Thoracic aorta (tissue), 2 donors: ENCODE measurements at regions not wholly inside any gene's neighbourhood (a gene's known extent, or its start where the extent isn't known, plus 50 kb on each side); places are given as distances from the start of the nearest gene placed in this dataset.

Source experiments
- ATAC-seq: fragments of 150-250 bp; one replicate; pipeline ENCODE4 v1.8.0; 2017; ENCODE audit warnings: low read depth; ENCODE audit not compliant: insufficient number of reproducible peaks, low FRiP score
- DNase-seq: peaks from one replicate; pipeline ENCODE4 v3.0.0-alpha.2; 2020; ENCODE audit warnings: low spot score
- H3K27ac ChIP-seq, 2 donors: fragments of 200-600 bp; sonication (generic); 1 replicate in 1 of 2; 2 replicates in 1 of 2; pipeline ENCODE4 v1.5.1; 2016; ENCODE audit warnings: mild to moderate bottlenecking in 2 of 2, moderate library complexity in 2 of 2
- H3K27me3 ChIP-seq: fragments of 200-600 bp; sonication (generic); replicated peaks from 2 replicates; pipeline ENCODE4 v1.6.0; 2016; ENCODE audit warnings: mild to moderate bottlenecking; ENCODE audit not compliant: insufficient read depth
- H3K36me3 ChIP-seq: fragments of 200-600 bp; sonication (generic); one replicate; pipeline ENCODE4 v1.5.1; 2016
- H3K4me1 ChIP-seq, 2 donors: fragments of 200-600 bp; sonication (generic); 1 replicate in 1 of 2; 2 replicates in 1 of 2; pipeline versions ENCODE4 v1.5.1 to v1.6.0; 2016; ENCODE audit warnings: low read depth in 2 of 2, mild to moderate bottlenecking in 1 of 2; ENCODE audit not compliant: control insufficient read depth in 1 of 2
- H3K4me3 ChIP-seq: fragments of 200-600 bp; sonication (generic); 2 replicates; pipeline ENCODE4 v1.5.1; 2016; ENCODE audit warnings: mild to moderate bottlenecking
- H3K9me3 ChIP-seq: fragments of 200-600 bp; sonication (generic); 2 replicates; pipeline ENCODE4 v1.5.1; 2016
- CTCF ChIP-seq: fragments of 200-600 bp; sonication (generic); IDR thresholded peaks from one replicate; pipeline ENCODE4 v1.5.1; 2019; ENCODE audit warnings: antibody characterized with exemption

GRCh38 chr5:124859027-124859426, 112.6 kb upstream of the ZNF608 start:
- H3K36me3 ChIP-seq = no peaks in the 10 kb centered on the region
- no peaks in the 10 kb centered on the region for H3K27me3 ChIP-seq
- no peak for TF ChIP-seq CTCF
- no peak for ATAC-seq
- no peaks in the 10 kb centered on the region for H3K4me1 ChIP-seq
- H3K27ac ChIP-seq = no peak overlapping the region
- H3K4me3 ChIP-seq = no peak overlapping the region
- H3K9me3 ChIP-seq = no peaks in the 10 kb centered on the region
- DNase-seq = no peak

GRCh38 chr5:124859556-124860290, 113.3 kb upstream of the ZNF608 start:
- DNase-seq (no peak), ATAC-seq (no peak)
- Histone ChIP-seq H3K9me3 (no peaks in the 10 kb centered on the region), H3K36me3 (no peaks in the 10 kb centered on the region), H3K27me3 (no peaks in the 10 kb centered on the region), H3K27ac (no peak overlapping the region), H3K4me1 (no peaks in the 10 kb centered on the region), H3K4me3 (no peak overlapping the region)
- no peak for TF ChIP-seq CTCF

DNA sequence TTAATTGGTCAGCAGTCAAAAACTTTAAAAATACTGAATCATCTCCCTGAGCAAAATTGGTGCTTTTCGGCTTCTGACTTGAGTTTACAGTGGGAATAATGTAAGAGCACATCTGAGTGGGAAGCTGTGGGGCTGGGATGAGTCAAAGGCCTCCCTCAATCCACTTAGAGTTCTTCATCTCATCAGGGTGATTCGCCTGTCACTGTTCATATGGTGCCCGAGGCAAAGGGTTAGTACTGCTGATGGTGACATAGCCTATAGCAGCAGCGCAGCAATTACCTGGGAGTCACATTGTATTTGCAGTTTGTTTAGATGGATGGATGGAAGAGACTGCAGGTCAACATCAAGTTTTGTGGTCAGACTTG, 113.8 kb upstream of the ZNF608 start:
- Histone ChIP-seq H3K9me3 (no peaks in the 10 kb centered on the region), H3K27me3 (no peaks in the 10 kb centered on the region), H3K4me3 (no peak overlapping the region), H3K27ac (no peak overlapping the region), H3K36me3 (no peaks in the 10 kb centered on the region), H3K4me1 (no peaks in the 10 kb centered on the region)
- TF ChIP-seq CTCF = no peak
- no peak for ATAC-seq
- DNase-seq = no peak

- Histone ChIP-seq H3K27ac (no peak overlapping the region), H3K9me3 (no peaks in the 10 kb centered on the region), H3K4me1 (peaks cover 24 to 35% of the 10 kb centered on the region in 2 donors), H3K36me3 (no peaks in the 10 kb centered on the region), H3K27me3 (no peaks in the 10 kb centered on the region), H3K4me3 (no peak overlapping the region)
- TF ChIP-seq CTCF = no peak
- DNase-seq (no peak), ATAC-seq (no peak)
Measured at GRCh38 chr5:124865066-124865465, 118.6 kb upstream of the ZNF608 start.

DNA sequence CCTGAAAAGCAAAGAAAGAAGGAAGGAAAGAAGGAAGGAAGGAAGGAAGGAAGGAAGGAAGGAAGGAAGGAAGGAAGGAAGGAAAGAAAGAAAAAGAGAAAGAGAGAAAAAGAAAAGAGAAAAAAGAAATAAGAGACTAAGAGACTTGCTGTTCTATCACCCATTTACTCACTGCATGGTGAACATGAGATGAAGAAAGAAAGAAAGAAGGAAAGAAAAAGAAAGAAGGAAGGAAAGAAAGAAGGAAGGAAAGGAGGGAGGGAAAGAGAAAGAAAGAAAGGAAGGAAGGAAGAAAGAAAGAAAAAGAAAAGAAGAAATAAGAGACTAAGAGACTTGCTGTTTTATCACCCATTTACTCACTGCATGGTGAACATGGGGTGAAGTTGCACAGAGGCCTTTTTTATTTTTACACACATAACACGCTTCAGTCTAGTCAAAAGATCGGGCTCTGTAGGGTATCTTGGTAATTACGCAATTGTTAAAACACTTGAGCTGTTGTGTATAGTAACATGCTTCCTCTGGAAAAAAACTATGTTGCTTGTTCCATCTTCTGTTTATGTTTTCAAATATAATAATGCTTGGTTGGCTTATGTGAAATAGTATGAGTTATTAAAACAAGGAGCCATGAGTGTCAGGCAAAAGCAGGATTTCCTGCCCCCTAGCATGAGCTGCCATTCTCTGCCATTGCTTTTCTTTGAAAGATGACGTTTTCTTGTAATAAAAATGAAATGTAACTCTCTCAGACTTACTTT, 119.3 kb upstream of the ZNF608 start:
- H3K27me3 ChIP-seq = no peaks in the 10 kb centered on the region
- DNase-seq = no peak
- H3K4me3 ChIP-seq = no peak overlapping the region
- H3K4me1 ChIP-seq = peaks cover 31 to 42% of the 10 kb centered on the region in 2 donors
- no peaks in the 10 kb centered on the region for H3K9me3 ChIP-seq
- TF ChIP-seq CTCF = no peak
- no peak overlapping the region for H3K27ac ChIP-seq
- ATAC-seq = no peak
- H3K36me3 ChIP-seq = no peaks in the 10 kb centered on the region
